ENCODE measurements at regions not wholly inside any gene's neighbourhood (a gene's known extent, or its start where the extent isn't known, plus 50 kb on each side); places are given as distances from the start of the nearest gene placed in this dataset.
"Not testable (repeated sequence)": the region's sequence is repeated elsewhere in the genome, so short reads cannot be mapped to it uniquely, and the experiment has no call there.

DNA sequence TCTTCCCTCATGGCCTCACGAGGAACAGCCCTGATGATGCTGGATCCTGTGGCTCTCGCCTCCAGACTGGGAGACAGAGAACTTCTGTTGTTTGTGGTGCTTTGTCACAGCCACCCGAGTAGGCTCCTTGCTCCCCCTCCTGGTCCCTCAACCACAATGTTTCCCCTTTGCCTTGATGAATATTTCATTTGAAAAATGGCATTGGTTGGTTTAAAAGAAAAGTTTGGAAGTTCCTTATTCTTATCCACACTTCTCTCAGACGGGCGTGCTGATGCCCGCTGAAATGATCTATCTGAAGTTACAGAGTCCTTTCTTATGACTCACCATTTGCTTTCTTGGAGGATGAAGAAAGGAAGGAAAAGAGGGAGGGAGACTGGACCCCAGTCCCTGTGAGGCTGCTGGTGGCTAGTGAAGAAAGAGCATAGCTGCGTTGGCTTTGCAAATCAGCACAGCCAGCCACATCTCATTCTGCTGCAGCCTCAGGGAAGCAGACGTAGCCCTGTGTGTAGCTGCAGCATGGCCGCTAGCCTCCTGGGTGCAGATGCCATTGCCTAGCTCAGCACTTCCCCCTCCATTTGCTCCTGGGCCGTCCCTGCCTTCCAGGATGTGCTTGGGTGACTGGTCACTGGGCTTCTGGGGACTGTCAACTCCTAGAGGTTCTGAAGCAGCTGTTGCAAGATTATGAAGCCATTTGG, 185.9 kb downstream of the ERCC6L2 start:
- DNase-seq = no peak

DNA sequence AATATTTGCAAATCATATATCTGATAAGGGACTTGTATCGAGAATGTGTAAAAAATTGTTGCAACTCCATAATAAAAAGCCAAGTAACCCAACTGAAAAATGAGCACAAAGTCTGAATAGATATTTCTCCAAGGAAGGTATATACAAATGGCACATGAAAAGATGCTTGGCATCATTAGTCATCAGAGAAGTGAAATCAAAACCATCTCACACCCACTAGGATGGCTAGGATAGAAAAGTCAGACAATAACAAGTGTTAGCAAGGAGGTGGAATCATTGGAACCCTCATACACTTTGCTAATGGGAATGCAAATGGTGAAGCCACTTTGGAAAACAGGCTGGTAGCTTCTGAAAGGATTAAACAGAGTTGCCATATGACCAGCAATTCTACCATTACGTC, 182.7 kb downstream of the ERCC6L2 start:
- DNase-seq = no peak

DNA sequence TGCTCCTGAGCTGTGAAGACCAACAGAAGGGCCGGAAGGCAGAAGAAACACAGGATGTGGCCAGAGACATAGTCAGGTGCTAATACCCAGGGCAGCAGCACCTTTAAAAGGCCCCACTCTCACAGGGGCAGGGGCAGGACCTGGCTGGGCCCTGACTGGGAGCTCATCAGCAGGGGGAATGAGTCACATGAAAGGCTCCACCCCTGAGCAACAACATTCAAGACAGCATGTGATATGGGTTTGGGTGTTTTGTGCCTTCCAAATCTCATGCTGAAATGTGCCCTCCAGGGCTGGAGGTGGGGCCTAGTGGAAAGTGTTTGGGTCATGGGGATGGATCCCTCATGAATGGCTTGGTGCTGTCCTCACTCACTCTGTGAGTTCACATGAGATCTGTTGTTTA, 181.7 kb downstream of the ERCC6L2 start:
- DNase-seq = no peak

DNA sequence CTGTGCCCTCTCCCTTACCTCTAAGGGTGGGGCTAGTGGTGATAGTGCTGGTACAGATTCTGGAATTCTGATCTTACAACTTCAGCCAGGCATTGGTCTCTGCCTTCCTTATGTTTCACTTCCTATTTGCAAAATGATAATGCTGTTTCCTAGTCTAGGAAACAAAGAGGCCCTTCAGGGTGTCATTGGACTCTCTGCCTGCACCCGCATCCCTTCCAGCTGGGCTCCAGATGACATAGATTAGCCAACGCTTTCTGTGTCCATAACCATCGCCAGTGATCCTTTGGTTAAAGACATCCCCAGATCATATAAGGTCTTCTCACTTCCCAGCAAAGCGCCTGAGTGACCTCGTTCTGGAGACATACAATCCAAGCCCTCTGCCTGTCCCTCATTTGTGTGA, 180.7 kb downstream of the ERCC6L2 start:
- no peak for DNase-seq

DNA sequence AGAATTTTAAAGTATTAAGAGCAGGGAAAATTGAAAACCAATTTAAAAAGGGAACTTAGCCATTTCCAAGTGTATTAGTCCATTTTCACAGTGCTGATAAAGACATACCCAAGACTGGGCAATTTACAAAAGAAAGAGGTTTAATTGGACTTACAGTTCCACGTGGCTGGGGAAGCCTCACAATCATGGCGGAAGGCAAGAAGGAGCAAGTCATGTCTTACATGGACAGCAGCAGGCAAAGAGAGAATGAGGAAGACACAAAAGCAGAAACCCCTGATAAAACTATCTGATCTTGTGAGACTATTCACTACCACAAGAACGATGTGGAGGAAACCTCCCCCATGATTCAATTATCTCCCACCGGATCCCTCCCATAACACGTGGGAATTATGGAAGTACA, 178.8 kb downstream of the ERCC6L2 start:
- DNase-seq = not testable (repeated sequence)

DNA sequence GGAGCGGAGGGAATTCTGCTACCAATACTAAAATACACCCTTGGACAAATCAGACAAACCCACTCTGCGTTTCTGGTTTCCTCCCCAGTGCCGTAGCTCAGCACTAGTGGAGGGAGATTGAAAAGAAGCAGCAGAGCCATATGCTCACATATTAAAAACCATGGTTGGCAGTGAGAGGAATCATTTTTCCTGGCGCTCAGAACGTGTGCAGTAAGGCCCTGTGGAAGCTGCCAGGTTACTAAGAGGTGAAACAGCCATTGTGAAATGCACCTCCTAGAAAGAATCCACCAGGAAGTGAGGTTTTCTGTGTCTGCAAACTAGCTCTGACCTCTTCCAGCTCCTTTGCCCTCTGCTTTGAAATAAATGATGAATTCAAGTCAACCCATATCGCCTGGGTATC, 177.2 kb downstream of the ERCC6L2 start:
- no peak for DNase-seq

DNA sequence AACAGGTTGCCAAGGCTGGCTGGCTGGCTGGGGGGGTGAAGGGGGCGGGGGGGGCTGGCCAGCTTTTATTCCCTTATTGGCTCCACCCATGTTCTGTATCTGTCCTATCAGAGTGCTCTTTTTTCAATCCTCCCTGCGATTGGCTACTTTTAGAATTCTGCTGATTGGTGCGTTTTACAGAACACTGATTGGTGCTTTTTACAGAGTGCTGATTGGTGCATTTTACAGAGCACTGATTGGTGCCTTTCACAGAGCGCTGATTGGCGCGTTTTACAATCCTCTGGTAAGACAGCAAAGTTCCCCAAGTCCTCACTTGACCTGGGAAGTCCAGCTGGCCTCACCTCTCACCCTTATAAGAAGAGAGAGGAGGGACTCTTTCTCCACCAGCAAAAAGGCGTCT, 175.9 kb downstream of the ERCC6L2 start:
- no peak for DNase-seq

DNA sequence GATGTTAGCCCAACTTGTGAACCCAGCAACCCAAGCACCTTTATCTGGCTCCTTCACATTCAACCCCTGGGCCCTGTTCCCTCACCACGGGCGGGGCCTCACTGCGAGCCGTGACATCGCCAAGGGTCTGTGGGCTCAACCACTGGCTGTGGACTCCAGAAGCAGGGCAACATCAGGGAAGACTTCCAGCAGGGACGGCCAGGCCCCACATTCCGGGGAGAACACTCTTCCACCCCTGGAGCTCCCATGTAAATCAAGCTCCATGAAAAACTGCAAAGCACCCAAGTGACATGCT, 175.3 kb downstream of the ERCC6L2 start:
- DNase-seq = no peak

DNA sequence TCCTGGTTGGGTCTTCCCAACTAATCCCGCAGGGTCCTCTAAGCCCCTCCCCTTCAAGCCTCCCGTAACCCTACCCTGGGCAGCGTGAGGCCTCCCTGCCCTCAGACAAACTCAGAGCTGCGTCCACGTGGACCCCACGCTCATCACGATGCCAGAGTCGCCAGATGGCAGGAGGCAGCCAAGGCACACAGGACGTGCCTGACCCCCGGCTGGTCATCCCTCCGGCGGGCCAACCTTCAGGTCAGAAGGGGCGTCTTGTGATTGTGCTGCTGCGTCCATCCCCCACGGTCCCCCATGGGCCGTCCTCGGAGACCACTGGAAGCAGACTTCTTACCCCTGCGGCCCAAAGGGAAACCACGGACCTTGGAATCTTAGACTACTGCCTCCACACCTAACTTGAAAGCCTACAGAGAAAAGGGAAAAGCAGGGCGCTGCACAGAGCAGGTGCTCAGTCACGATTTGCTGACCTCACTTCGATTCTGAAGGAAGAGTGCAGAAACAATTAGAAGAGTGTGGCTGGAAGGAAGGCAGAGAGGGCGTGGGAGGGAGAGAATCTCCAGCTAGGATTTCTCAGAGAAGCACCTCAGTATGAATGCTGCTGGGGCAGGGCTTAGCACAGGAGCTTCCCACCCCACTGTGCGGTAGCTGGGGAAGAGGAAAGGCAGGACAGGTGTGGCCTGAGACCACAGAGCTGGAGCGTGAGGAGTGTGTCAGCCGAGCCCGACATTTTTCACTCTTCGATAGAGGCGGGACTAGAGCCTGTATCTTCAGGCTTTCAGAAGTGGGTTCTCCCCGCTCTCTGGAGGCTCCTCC, 174.8 kb downstream of the ERCC6L2 start:
- no peak for DNase-seq

DNA sequence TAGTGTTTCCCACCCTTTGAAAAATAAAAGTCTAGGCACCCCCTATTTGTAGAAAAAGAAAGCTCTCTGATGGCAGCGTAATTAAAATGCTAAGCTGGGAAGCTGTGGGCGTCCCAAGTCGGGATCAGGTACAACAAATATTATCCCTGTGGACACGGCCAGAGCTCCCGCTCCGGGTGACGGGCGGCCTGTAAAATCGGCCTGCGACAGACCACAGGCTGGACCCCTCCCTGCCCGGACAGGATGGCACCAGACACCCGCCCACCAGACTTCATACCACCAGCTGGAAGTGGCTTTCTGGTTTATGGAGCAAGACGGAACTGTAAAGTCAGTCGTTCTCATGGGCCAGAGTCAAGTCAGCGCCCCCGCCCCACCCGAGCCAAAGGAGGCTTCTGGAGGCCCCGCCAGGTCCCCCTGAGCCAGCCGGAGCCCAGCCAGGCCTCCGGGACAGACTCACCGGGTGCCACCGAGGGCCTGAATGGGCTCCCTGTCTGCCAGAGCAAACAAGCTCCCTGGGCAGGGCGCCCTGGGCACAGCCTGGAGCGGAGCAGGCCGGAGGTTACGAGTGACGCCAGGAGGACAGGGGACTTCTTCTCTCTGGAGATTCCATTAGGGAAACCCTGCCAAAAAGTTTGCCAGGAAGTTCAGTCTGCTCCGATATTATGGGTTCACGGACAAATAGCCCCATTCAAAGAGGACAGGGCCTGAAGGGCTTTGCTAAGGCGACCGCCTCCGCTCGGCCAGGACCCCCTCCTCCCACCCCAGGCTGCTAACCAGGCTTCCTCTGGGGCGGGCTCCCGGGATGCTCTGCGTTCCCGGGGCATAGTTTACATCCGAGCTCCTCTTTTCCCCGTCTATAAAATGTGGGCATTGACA, 173.7 kb downstream of the ERCC6L2 start:
- no peak for DNase-seq

DNA sequence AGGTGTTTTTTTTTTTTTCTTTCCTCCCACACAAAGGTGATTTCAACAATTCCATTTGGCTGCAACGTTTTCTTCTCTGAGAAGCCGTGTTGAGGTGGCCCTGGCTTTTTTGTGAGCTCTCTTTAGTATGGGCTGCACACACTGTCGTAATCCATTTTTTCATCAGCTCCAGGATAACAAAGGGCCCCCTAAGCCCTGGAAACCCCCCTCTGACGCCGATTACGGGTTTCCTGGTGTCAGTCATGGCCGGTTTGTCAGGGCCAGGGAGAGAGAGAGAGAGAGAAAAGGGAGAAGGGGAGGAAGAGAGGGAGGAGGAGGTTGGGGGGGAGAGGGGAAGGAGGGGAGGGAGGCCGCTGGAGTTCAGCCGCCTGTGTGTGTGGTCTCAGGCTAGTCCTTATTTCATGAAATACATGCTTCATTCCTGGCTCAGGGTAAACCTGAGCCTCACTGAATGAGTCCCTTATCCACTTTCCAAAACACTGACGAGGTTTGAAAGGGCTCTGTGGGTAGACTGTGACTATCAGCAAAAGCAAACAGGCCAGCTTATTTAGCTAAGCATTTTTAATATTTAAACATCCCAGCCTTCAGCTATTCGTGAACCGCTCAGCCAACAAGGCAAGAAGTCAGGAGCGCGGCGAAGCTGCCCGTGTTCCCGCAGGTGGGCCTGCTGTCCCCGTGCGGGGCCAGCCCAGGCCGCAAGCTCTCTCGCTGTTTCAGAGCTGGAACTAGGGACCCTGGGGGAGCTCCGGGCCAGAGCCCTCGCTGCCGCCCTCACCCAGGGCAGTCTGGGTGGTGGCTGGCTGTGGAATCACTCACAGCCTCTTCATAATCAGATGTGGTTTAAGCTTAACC, 172.8 kb downstream of the ERCC6L2 start:
- no peak for DNase-seq

DNA sequence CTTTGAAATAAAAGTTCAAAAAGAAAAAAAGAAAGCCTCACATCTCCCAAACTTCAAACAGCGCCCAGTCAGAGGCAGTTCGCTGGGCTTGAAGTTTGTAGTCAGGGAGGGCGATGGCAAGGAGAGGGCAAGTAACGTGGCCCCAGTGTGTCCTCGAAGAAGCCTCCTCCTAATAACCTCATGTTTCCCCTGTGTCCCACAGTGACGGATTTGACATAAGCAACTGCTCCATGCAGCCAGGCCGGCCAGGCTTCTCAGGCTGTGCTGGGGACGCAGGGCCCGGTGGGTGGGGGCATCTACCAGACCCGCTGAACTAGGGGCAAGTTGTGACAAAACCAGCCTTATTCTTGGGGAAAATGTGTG, 172.2 kb downstream of the ERCC6L2 start:
- no peak for DNase-seq

DNA sequence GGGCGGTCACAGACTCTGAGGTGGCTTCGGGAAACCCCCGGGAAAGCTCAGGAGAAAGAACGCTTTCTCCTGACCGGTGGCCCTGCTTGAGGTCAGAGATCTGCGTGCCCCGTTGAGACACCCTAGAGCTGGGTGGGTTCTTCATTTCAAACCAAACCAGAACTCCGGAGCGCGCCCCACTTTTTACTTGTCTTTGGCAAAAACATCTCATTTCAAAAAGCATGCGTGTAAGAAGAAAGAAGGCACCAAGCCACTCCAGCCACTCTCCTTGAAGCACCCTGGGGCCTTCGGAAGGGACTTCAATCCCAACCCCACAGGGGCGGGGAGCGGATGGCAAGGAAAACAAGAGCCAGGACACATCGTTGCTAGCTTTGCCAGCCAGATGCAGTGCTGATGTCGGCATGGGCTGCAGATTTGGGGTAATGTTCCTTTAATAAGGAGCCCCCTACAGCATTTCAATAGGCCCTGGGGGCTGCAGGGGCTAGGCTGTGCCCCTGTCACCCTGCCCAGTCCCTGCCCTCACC, 171.7 kb downstream of the ERCC6L2 start:
- no peak for DNase-seq

DNA sequence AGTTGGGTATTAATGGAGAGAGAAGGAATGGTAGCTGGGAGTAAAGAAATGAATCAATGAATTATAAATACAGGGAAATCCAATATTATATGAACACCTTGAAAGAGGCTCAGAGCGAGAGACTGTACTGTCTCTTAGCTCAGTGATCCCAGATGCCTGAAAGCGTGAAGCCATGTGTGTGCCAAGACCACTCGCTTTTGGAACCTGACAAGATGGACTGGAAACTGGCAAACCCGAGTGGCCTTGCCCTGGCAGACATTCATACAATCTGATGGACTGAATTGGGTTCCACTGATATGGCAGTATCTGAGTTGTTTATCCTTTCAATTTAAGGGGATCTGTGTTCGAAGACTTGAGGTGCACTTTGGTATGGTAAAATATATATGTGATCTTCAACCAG, 170.3 kb downstream of the ERCC6L2 start:
- DNase-seq = no peak

DNA sequence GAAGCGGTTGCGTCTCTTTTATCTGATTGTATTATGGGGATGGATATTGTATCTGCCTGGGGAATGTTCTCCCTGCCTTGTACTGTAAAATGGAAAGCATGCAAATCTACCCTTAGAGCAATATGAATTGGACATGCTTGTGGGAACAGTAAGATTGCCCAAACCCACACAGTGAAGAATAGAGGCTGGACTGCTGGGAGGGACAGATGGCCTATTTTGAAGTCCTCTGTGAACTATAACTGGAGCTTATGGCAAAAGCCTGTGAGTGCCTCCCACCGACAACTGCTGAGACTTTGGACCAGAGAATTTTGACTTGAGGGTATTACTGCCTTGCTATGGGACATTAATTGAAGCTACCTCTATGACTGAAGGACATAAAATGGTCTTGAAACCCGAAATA, 168.9 kb downstream of the ERCC6L2 start:
- no peak for DNase-seq

DNA sequence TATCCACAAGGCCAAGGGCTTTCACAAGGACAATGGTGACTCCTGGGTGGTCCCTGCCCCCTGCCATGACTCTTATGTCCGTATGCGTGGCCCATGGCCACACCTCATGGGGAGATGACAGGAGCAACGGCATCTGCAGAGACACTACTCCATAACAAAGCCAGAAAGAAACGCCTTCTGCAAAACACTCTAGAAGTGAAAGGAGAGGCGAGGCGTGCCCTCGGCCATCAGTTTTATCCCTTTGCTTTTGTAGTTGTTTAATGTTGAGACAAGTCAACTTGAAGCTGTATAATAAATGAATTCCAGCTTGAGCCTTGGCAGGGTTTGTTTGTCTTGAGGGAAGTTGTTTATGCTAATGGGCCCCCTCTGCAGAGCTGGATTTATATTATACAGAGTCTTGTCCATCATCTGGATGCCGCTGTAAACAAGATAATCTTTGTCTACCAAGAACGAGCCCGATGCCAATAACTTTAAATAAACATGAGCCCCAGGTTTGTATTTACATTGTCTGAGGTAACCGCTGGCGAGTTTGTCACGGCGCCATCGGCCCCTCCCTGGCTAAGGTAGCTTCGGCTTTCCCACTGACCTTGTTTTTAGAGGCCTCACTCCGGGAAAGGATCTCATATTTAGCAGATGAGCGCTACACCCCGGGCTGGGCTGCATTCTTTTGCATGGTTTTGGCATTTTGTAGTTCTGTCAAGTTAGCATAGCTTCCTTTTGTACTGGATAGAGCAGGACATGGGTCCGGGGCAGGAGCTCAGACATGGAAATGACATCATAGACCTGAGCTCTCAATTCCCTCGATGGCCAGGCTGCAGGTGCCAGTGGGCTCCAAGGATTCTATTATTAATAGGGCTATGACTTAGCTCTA, 165.3 kb downstream of the ERCC6L2 start:
- DNase-seq = no peak

DNA sequence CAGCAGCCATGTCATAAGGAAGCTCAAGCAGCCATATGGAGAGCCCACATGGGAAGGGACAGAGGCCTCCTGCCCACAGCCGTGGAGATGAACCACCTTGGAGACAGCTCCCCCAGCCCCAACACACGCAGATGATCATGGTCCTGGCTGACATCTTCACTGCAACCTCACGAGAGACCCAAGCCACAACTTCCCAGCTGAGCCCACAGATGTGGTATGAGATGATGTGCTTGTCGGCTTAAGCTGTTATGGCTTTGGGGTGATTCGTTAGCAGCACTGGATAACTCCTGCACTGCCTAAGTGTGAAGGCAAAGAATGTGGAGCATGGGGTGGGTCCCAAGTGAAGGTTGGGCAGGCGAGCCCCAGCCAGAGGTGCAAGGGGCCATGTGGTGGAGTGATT, 163.4 kb downstream of the ERCC6L2 start:
- DNase-seq = no peak

DNA sequence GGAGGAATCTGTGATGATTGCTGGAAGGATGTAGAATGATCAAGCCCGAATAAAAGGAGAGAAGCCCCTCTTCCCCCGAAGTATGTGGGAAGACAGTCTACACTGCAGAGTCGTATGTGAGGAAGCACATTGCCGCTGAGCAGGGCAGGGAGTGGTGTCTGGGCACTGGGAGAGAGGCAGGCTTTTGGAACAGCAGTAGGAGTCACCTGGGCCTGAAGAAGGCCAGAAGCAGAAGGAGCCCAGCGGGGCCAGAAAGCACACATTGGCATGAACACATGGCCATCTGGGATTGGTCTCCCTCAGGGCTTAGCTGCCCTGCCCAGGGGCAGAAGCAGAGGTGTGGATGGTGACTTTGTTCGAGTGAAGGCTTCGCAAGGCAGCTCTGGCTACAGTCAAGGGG, 162.8 kb downstream of the ERCC6L2 start:
- no peak for DNase-seq

DNA sequence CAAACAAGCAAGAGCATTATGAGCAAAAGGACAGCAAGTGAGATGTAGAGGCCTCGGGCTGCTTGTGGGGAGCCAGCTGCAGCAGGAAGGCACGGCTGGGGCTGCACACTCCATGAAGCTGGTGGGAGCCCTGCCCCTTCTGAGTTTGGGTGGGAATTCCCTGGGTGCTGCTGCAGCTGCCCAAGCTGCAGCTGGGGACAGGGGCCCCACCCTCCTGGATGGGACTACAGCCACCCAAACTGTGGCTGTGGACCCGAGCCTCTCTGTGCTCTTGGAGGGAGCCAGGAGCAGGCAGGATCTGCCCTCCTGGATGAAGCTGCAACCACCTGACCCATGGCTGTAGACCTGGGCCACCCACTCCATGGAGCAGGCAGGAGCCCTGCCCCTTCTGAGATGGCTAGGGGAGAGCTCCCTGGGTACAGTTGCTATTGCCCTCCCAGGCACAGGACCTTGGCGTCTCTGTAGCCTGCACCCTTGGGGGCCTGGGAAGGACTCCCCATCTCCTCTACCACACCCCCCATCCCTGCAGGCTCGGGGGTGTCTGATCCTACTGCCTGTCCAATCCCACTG, 159.1 kb downstream of the ERCC6L2 start:
- no peak for DNase-seq

DNA sequence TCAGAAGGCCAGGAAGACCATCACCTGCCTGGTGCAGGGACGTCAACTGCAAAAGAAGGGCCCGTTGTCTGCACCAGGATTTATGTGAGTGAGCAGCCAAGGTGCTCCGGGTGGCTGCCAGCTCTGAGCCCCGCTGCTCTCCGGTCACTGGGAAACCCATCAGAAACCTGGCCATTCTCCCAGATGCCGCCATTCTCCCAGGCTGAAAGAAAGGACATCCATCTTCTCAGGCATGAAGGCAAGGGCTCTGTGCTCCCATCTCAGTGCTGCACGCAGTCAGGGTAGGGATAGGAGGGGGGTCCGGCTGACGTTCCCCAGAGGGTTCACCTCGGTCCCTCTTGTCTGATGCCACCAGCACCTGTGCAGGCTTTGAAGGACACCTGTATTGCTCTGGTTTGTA, 158.4 kb downstream of the ERCC6L2 start:
- DNase-seq = no peak

DNA sequence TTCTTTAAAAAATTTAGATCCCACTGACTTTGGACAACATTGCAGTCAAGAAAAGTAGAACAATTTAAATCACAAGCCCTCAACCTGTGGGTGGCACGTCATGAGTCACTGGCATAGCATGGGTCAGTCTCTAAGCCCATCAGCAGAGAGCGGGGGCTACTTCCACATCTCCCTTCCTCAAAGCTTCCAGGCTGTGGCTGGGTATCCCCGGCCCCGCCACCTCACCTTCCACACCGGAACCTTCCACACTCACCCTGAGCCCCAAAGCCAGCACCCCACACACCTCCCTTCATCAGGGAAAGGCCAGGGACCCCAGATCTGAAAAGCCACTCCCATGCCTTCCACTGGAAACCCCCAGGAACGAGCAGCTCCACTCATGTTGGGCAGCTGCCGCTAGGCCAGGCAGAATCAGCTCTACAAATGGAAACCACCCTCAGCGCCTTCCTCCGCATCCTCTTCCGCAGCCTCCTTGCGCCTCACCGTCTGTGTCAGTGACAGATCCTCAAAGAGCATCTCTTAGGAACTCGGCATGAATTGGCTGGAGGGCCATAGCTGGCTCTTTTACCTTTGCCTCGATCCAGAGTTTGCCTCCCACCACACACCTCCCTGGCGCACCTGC, 156.5 kb downstream of the ERCC6L2 start:
- no peak for DNase-seq
